IPS DF 6.9 (cell line): ENCODE measurements at regions not wholly inside any gene's neighbourhood (a gene's known extent, or its start where the extent isn't known, plus 50 kb on each side); places are given as distances from the start of the nearest gene placed in this dataset.

Source experiments
- DNase-seq: peaks from one replicate; pipeline ENCODE4 v3.0.0-alpha.2; 2013; ENCODE audit warnings: low read depth, low spot score
- H3K27ac ChIP-seq: one replicate; pipeline ENCODE4 v1.5.1; 2013; ENCODE audit warnings: low read length, control low read depth
- H3K27me3 ChIP-seq: 2 replicates; pipeline ENCODE4 v1.6.1; 2013; ENCODE audit warnings: mild to moderate bottlenecking, low read length; ENCODE audit not compliant: control insufficient read depth, insufficient read depth
- H3K36me3 ChIP-seq: 2 replicates; pipeline ENCODE4 v1.6.1; 2013; ENCODE audit warnings: low read length; ENCODE audit not compliant: control insufficient read depth, insufficient read depth
- H3K4me1 ChIP-seq: 2 replicates; pipeline ENCODE4 v1.6.1; 2013; ENCODE audit warnings: low read length; ENCODE audit not compliant: control insufficient read depth, insufficient read depth
- H3K4me3 ChIP-seq: 2 replicates; pipeline ENCODE4 v1.5.1; 2013; ENCODE audit warnings: mild to moderate bottlenecking, low read length
- H3K9me3 ChIP-seq: 2 replicates; pipeline ENCODE4 v1.6.1; 2013; ENCODE audit warnings: low read length, inconsistent platforms; ENCODE audit not compliant: control insufficient read depth, insufficient read depth
- WGBS: extraction: QIAGEN DNeasy Blood & Tissue Kit; methylation state at CpG from one replicate; pipeline ENCODE4 v1.1.7; 2013; ENCODE audit warnings: mixed read lengths, missing lambda C conversion rate; ENCODE audit not compliant: insufficient read length, insufficient coverage; 5-methylcytosine and 5-hydroxymethylcytosine counted together

GRCh38 chr6:164414695-164415094 lies 894.7 kb downstream of the C6orf118 start:
- Histone ChIP-seq H3K27ac (no peak overlapping the region), H3K36me3 (no peaks in the 10 kb centered on the region), H3K9me3 (no peaks in the 10 kb centered on the region), H3K4me3 (no peak overlapping the region), H3K27me3 (no peaks in the 10 kb centered on the region), H3K4me1 (no peaks in the 10 kb centered on the region)
- no CpG with 5 or more reads among the region's 3 CpGs for WGBS
- no peak for DNase-seq

GRCh38 chr6:164412566-164412965 lies 896.8 kb downstream of the C6orf118 start:
- no peaks in the 10 kb centered on the region for H3K9me3 ChIP-seq
- H3K27ac ChIP-seq = no peak overlapping the region
- no peak overlapping the region for H3K4me3 ChIP-seq
- DNase-seq = no peak
- no peaks in the 10 kb centered on the region for H3K27me3 ChIP-seq
- no peaks in the 10 kb centered on the region for H3K4me1 ChIP-seq
- no CpG with 5 or more reads among the region's 2 CpGs for WGBS
- no peaks in the 10 kb centered on the region for H3K36me3 ChIP-seq

GRCh38 chr6:164410017-164410416 lies 899.4 kb downstream of the C6orf118 start:
- Histone ChIP-seq H3K4me1 (no peaks in the 10 kb centered on the region), H3K36me3 (no peaks in the 10 kb centered on the region), H3K27ac (no peak overlapping the region), H3K27me3 (no peaks in the 10 kb centered on the region), H3K9me3 (no peaks in the 10 kb centered on the region), H3K4me3 (no peak overlapping the region)
- WGBS = no CpG with 5 or more reads among the region's 5 CpGs
- DNase-seq = no peak

GRCh38 chr6:164409309-164410009 lies 899.9 kb downstream of the C6orf118 start:
- Histone ChIP-seq H3K4me3 (no peak overlapping the region), H3K9me3 (no peaks in the 10 kb centered on the region), H3K4me1 (no peaks in the 10 kb centered on the region), H3K27ac (no peak overlapping the region), H3K36me3 (no peaks in the 10 kb centered on the region), H3K27me3 (no peaks in the 10 kb centered on the region)
- no peak for DNase-seq
- no CpG with 5 or more reads among the region's 8 CpGs for WGBS

GRCh38 chr6:164408868-164409267 lies 900.5 kb downstream of the C6orf118 start:
- Histone ChIP-seq H3K9me3 (no peaks in the 10 kb centered on the region), H3K27me3 (no peaks in the 10 kb centered on the region), H3K4me1 (no peaks in the 10 kb centered on the region), H3K4me3 (no peak overlapping the region), H3K27ac (no peak overlapping the region), H3K36me3 (no peaks in the 10 kb centered on the region)
- no peak for DNase-seq
- WGBS = no CpG with 5 or more reads among the region's 5 CpGs

GRCh38 chr6:164404812-164405488 lies 904.5 kb downstream of the C6orf118 start:
- H3K4me3 ChIP-seq = no peak overlapping the region
- no peaks in the 10 kb centered on the region for H3K27me3 ChIP-seq
- H3K4me1 ChIP-seq = no peaks in the 10 kb centered on the region
- WGBS = no CpG with 5 or more reads among the region's 4 CpGs
- no peaks in the 10 kb centered on the region for H3K9me3 ChIP-seq
- DNase-seq = no peak
- H3K36me3 ChIP-seq = no peaks in the 10 kb centered on the region
- no peak overlapping the region for H3K27ac ChIP-seq

GRCh38 chr6:164401871-164402270 lies 907.5 kb downstream of the C6orf118 start:
- H3K4me1 ChIP-seq = no peaks in the 10 kb centered on the region
- WGBS = no CpG with 5 or more reads among the region's 2 CpGs
- no peaks in the 10 kb centered on the region for H3K9me3 ChIP-seq
- no peak overlapping the region for H3K27ac ChIP-seq
- DNase-seq = no peak
- no peaks in the 10 kb centered on the region for H3K36me3 ChIP-seq
- no peak overlapping the region for H3K4me3 ChIP-seq
- H3K27me3 ChIP-seq = no peaks in the 10 kb centered on the region

GRCh38 chr6:164398647-164399046 lies 910.8 kb downstream of the C6orf118 start:
- no peak overlapping the region for H3K27ac ChIP-seq
- H3K9me3 ChIP-seq = no peaks in the 10 kb centered on the region
- no peaks in the 10 kb centered on the region for H3K4me1 ChIP-seq
- H3K4me3 ChIP-seq = no peak overlapping the region
- no peaks in the 10 kb centered on the region for H3K27me3 ChIP-seq
- no peaks in the 10 kb centered on the region for H3K36me3 ChIP-seq
- no CpG with 5 or more reads among the region's 1 CpG for WGBS
- DNase-seq = no peak

- no peaks in the 10 kb centered on the region for H3K36me3 ChIP-seq
- no peaks in the 10 kb centered on the region for H3K9me3 ChIP-seq
- no peak overlapping the region for H3K27ac ChIP-seq
- H3K4me1 ChIP-seq = no peaks in the 10 kb centered on the region
- WGBS = no CpG with 5 or more reads among the region's 9 CpGs
- no peaks in the 10 kb centered on the region for H3K27me3 ChIP-seq
- DNase-seq = no peak
- H3K4me3 ChIP-seq = no peak overlapping the region
These were observed 913.0 kb downstream of the C6orf118 start for GRCh38 chr6:164396071-164397047.

GRCh38 chr6:164379795-164380194 lies 929.6 kb downstream of the C6orf118 start:
- no peak overlapping the region for H3K27ac ChIP-seq
- no peaks in the 10 kb centered on the region for H3K9me3 ChIP-seq
- DNase-seq = no peak
- H3K4me1 ChIP-seq = 0 out of 2 replicates have a peak, but pooled peaks cover 1% of the 10 kb centered on the region
- H3K4me3 ChIP-seq = no peak overlapping the region
- H3K27me3 ChIP-seq = no peaks in the 10 kb centered on the region
- no CpG with 5 or more reads among the region's 1 CpG for WGBS
- no peaks in the 10 kb centered on the region for H3K36me3 ChIP-seq
